ENCODE measurements at regions not wholly inside any gene's neighbourhood (a gene's known extent, or its start where the extent isn't known, plus 50 kb on each side); places are given as distances from the start of the nearest gene placed in this dataset.
"Not testable (repeated sequence)": the region's sequence is repeated elsewhere in the genome, so short reads cannot be mapped to it uniquely, and the experiment has no call there.

DNA sequence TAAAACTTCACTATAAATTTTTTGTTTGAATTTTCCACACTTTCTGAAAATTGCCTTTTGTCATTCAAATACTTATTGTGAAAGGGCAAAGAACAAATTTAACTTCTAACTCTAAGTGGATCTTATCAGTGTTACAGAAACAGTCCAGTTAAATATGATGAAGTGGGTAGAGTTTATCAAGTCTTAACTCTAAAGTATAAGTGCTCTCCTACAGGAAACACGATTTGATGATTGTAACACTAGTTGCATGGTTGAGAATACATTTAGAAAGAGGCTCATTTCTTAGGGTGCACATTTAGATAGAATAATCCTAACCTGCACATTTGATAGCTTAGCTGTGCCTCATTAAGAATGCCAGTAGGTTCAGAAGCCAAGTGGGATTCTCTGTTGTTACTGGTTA, 838.3 kb upstream of the ATXN7L3B start:
- DNase-seq (ENCODE audit: low spot score) = no peak

DNA sequence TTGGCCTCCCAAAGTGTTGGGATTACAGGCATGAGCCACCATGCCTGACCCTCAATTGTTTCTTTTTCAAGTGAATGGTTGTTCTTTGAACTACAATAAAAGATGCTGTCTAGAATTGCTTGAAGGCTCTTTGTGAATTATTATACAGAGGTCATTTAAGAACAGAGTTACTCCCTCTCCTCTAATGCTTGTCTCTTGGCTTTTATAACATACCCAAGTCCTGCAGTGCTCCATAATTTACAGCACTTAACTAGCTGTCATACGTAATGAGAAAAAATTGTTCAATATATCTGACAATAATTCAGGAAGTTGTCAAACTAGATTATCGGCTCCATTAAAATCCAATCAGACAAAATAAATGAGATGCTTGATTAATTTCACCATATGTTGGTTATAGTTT, 823.0 kb upstream of the ATXN7L3B start:
- DNase-seq (ENCODE audit: low spot score) = no peak

DNA sequence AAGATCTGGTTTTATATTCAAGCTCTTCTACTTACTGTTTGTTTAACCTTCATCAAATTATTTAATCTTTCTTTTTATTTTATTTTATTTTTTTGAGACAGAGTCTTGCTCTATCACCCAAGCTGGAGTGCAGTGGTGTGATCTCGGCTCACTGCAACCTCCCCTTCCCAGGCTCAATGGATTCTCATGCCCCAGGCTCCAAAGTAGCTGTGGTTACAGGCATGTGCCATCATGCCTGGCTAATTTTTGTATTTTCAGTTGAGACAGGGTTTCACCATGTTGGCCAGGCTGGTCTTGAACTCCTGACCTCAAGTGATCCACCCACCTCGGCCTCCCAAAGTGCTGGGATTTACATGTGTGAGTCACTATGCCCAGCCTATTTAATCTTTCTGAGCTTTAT, 821.5 kb upstream of the ATXN7L3B start:
- not testable (repeated sequence) for DNase-seq (ENCODE audit: low spot score)

DNA sequence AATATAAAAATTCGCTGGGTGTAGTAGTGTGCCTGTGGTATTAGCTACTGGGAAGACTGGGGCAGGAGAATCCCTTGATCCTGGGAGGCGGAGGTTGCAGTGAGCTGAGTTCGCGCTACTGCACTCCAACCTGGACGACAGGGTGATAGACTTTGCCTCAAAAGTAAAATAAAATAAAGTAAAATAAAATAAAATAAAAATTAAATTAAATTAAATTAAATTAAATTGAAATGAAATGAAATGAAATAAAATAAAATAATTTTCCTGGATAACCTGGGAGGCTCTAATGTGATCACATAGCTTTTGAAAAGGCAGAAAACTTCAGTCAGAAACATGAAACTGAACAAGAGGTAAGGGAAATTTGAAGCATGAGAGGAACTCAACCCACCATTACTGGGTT, 818.4 kb upstream of the ATXN7L3B start:
- DNase-seq (ENCODE audit: low spot score) = no peak

DNA sequence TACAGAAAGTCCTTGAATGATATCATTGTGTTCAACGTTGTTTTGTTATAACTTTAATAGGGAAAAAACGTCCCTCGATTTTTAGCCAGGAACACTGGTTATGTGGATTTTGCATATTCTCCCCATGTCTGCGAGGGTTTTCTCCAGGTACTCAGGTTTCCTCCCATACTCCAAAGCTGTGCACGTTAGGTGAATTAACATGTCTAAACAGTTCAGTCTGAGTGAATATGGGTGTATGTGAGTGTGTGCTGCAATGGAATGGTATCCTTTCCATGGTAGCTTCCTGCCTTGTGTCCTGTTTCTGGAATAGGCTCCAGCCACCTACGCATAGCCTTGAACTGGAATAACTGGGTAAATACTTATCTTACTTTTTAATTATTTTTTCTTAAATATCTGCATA, 810.8 kb upstream of the ATXN7L3B start:
- DNase-seq (ENCODE audit: low spot score) = no peak

- DNase-seq (ENCODE audit: low spot score) = no peak
These were observed 806.0 kb upstream of the ATXN7L3B start for GRCh38 chr12:73731658-73732057.

DNA sequence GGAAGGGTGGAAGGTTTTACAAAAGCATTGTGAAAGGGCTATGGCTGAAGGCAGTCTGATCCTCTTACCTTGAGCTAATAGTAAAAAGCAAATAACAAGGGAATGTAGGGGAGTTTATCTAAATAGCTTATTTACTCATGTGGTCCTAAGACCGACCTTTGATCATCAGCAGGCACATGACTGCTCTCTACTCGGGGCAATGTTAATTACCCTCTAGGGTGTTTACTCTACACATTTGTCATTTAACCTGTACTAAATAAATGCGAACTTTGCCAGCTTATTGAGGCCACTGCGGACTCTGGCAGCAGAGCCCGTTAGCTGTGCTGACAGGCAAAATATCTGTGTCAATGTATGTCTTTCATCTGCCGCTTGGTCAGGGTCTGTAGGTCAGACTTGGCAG, 768.3 kb upstream of the ATXN7L3B start:
- DNase-seq (ENCODE audit: low spot score) = no peak

- no peak for DNase-seq (ENCODE audit: low spot score)
These were observed 739.1 kb upstream of the ATXN7L3B start for GRCh38 chr12:73798523-73798922.

GRCh38 chr12:73815072-73815645, 722.5 kb upstream of the ATXN7L3B start:
- DNase-seq (ENCODE audit: low spot score) = no peak

DNA sequence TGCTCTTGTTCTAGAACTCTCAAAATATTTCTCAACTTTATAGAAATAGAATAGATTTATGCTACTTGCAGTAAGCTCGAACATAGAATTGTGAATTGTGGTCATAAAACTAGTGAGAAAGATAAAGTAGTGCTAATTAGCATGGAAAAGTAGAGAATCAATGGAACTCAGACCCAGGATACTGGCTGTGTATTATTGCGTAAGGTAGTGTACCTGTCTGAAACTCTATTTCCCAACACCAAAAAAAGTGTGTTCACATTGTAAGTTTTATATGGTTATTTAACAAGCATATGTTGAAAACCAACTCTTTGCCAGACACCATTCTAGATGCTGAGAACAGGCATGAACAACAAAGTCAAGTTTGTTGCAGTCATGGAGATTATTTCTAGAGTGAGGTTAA, 720.5 kb upstream of the ATXN7L3B start:
- DNase-seq (ENCODE audit: low spot score) = no peak

DNA sequence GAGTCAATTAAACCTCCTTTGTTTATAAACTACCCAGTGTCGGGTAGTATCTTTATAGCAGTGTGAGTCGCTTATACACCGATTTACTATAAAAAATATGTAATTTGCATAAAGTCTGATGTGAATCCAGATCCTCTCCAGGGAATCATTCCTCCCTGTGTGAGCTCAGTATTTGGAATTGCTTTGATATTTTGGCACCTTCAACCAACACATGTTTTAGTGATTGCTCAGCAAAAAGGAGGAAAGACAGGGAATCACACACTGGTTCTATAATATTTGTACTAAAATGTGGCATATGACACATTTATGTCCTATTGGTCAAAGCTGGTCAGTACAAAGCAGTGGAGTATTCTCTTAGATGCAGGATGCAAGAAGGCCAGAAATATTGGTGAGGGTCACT, 703.9 kb upstream of the ATXN7L3B start:
- DNase-seq (ENCODE audit: low spot score) = no peak

- no peak for DNase-seq (ENCODE audit: low spot score)
These were observed 695.7 kb upstream of the ATXN7L3B start for GRCh38 chr12:73841963-73842362.

DNA sequence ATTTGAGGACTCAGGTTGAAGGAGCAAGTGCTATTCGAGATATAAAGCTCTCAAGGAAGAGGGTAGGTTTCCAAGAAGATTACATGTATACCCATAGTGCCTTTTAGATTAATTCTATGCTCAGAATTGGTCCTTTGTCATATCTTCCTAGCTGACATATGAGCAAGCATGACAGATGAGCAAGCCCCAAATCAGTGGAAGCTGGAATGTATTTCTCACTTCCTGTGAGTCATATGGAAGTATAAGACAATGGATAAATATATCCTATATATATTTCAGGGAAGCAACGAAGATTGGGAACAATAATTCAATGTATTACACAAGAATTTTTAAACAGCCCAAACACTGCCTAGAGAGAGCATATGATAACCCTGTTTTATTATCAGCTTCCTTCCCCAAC, 674.1 kb upstream of the ATXN7L3B start:
- DNase-seq (ENCODE audit: low spot score) = no peak

- DNase-seq (ENCODE audit: low spot score) = no peak
These were observed 670.5 kb upstream of the ATXN7L3B start for GRCh38 chr12:73867147-73867546.

- DNase-seq (ENCODE audit: low spot score) = not testable (repeated sequence)
These were observed 660.3 kb upstream of the ATXN7L3B start for GRCh38 chr12:73877291-73877690.

DNA sequence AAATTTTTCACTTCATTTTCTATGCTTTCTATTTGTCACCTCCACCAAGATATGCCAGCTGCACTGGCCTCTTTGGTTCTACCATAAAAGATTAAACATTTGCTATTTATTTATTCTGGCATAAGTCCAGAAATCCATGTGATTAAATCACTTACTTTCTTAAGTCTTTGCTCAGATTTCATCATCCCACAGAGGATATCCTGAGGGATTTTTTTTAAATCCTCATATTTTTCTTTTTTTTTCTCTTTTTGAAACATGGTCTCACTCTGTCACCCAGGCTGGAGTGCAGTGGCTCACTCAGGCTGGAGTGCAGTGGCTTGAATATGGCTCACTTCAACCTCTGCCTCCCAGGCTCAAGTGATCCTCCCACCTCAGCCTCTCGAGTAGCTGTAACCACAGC, 645.4 kb upstream of the ATXN7L3B start:
- DNase-seq (ENCODE audit: low spot score) = no peak

- no peak for DNase-seq (ENCODE audit: low spot score)
These were observed 639.0 kb upstream of the ATXN7L3B start for GRCh38 chr12:73898645-73899044.

- no peak for DNase-seq (ENCODE audit: low spot score)
These were observed 635.4 kb upstream of the ATXN7L3B start for GRCh38 chr12:73902260-73902659.

GRCh38 chr12:73906757-73907156, 630.9 kb upstream of the ATXN7L3B start:
- DNase-seq (ENCODE audit: low spot score) = no peak

GRCh38 chr12:73935817-73936216, 601.8 kb upstream of the ATXN7L3B start:
- no peak for DNase-seq (ENCODE audit: low spot score)

DNA sequence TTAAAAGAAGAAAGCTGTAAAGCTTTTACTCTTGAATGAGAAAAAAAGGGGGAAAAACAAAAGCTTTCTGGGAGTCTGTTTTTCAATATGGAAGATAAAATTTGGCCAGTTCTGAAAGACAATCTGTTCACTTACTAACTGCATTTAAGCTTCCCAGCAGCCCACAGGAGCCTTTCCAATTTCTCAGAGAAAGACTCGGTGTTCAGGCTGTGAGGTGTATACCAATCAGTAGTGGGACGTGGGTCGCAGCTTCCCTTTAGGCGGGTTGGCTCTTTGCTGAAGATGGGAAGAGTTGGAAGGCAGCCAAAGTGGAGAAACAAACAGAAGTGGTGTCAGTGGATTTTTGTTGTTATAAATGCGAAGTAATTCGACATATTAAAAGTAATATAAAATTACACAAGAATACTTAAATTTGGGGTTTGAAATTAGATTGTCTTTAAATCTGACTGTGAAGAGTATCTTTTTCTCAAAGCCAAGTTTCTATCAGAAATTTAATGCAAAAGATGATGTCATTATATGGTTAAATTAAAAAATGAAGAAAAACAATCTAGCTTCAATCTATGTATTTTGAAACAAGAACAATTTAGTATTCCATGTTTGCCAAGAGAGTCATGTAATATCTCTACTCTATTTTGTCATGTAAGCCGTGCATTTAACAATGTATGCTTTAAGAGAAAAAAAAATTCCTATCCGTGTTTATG, 590.2 kb upstream of the ATXN7L3B start:
- no peak for DNase-seq (ENCODE audit: low spot score)

DNA sequence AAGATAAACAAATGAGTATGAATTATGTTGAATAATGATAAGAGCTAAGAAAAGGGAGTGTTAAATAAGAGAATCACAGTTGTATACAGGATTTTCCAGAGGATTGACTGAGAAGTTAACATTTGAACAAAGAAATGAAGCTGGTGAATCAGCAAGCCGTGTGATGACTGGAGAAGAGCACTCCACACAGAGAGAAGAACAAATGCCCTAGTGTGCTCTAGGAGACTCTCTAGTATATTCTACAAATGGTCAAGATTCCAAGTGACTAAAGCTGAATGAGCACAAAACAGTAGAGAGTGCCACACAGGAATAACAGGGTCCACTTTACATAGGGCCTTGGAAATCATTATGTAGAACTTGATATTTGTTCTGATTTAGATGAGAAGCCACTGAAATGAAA, 587.1 kb upstream of the ATXN7L3B start:
- DNase-seq (ENCODE audit: low spot score) = no peak

GRCh38 chr12:73951956-73952703, 585.5 kb upstream of the ATXN7L3B start:
- DNase-seq (ENCODE audit: low spot score) = no peak
